Activated CD8-positive, alpha-beta T cell treated with anti-CD3 and anti-CD28 coated beads for 36 hours (primary cell): ENCODE measurements at regions not wholly inside any gene's neighbourhood (a gene's known extent, or its start where the extent isn't known, plus 50 kb on each side); places are given as distances from the start of the nearest gene placed in this dataset.

Experiments used
- ATAC-seq: fragments of 200-7000 bp; cut with Tn5 transposase; one replicate; pipeline ENCODE4 v1.10.0; 2021; ENCODE audit warnings: mild to moderate bottlenecking, moderate library complexity
- CTCF ChIA-PET: fragments of 350-600 bp; sonication (Branson Sonifier 250); formaldehyde crosslinking; loops from one replicate; lab custom pipeline; 2021; ENCODE audit warnings: antibody characterized with exemption; lab: Charles Lee
- POLR2A ChIA-PET: fragments of 350-600 bp; sonication (Branson Sonifier 250); formaldehyde crosslinking; loops from one replicate; lab custom pipeline; 2021; ENCODE audit warnings: antibody characterized with exemption; lab: Charles Lee
- DNase-seq: peaks from one replicate; pipeline ENCODE4 v3.0.0-alpha.2; 2020
- H3K27ac Mint-ChIP-seq: one replicate; pipeline ENCODE4 v1.8.0; 2021; ENCODE audit warnings: mild to moderate bottlenecking, mixed read lengths
- H3K27me3 Mint-ChIP-seq: one replicate; pipeline ENCODE4 v1.8.0; 2021; ENCODE audit warnings: mixed read lengths
- H3K36me3 Mint-ChIP-seq: one replicate; pipeline ENCODE4 v1.8.0; 2021; ENCODE audit warnings: low read depth, mixed read lengths
- H3K4me1 Mint-ChIP-seq: one replicate; pipeline ENCODE4 v1.8.0; 2021; ENCODE audit warnings: low read depth, mixed read lengths
- H3K4me3 Mint-ChIP-seq: one replicate; pipeline ENCODE4 v1.8.0; 2021; ENCODE audit warnings: mild to moderate bottlenecking, moderate library complexity, mixed read lengths
- H3K9me3 Mint-ChIP-seq: one replicate; pipeline ENCODE4 v1.8.0; 2021; ENCODE audit warnings: mixed read lengths
- CTCF ChIP-seq: fragments of 200-600 bp; IDR thresholded peaks from one replicate; pipeline ENCODE4 v1.8.0; 2022; ENCODE audit warnings: antibody characterized with exemption, mild to moderate bottlenecking
- intact Hi-C: fragments of 100-400 bp; cut with micrococcal nuclease; formaldehyde crosslinking; loops from one replicate; pipeline ENCODE4 v1.10.0; 2022

DNA sequence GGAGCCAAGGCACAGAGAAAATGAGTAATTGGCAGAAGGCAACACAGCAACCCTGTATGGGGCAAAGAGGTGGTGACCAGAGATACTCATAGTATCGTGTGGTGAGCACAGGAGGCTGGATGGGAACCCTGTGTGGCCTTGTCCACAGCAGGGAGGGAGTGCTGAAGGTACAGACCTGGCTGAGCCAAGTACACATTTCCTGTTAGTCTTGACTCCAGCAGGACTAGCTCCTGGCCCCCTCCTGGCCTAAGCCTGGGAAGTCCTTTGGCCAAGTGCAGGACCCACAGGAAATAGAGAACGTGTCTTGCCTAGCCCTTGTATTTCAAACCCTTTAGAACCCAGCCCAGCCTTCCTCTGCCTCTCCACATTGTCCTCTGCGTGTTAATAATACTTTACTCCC is 289.8 kb upstream of the PWP1 start:
- CTCF ChIA-PET = interaction anchor here (1.0 to 10.2 kb wide), 3 partner anchors 9 to 264 kb away, joined by 3 to 111 read pairs (median 4); a partner anchor contains a TSS
- H3K27me3 Mint-ChIP-seq = no peaks in the 10 kb centered on the region
- H3K36me3 Mint-ChIP-seq = peaks cover 3% of the 10 kb centered on the region
- DNase-seq (no peak), ATAC-seq (no peak)
- no peak overlapping the region for H3K4me3 Mint-ChIP-seq
- POLR2A ChIA-PET = no interaction called here
- H3K9me3 Mint-ChIP-seq = peaks cover 2% of the 10 kb centered on the region
- H3K4me1 Mint-ChIP-seq = peaks cover 72% of the 10 kb centered on the region
- no peak for TF ChIP-seq CTCF
- no peak overlapping the region for H3K27ac Mint-ChIP-seq
- intact Hi-C loops = no loop called here

GRCh38 chr12:107396991-107397390 is 288.6 kb upstream of the PWP1 start:
- peaks cover 3% of the 10 kb centered on the region for H3K36me3 Mint-ChIP-seq
- H3K4me1 Mint-ChIP-seq = peaks cover 69% of the 10 kb centered on the region
- ChIA-PET POLR2A (no interaction called here), CTCF (interaction anchor here (1.2 to 10.2 kb wide), 2 partner anchors 8 to 78 kb away, joined by 3 to 111 read pairs; a partner anchor contains a TSS)
- H3K27ac Mint-ChIP-seq = no peak overlapping the region
- H3K9me3 Mint-ChIP-seq = peaks cover 2% of the 10 kb centered on the region
- TF ChIP-seq CTCF = no peak
- ATAC-seq = no peak
- no peak overlapping the region for H3K4me3 Mint-ChIP-seq
- H3K27me3 Mint-ChIP-seq = no peaks in the 10 kb centered on the region
- intact Hi-C loops = no loop called here
- no peak for DNase-seq

DNA sequence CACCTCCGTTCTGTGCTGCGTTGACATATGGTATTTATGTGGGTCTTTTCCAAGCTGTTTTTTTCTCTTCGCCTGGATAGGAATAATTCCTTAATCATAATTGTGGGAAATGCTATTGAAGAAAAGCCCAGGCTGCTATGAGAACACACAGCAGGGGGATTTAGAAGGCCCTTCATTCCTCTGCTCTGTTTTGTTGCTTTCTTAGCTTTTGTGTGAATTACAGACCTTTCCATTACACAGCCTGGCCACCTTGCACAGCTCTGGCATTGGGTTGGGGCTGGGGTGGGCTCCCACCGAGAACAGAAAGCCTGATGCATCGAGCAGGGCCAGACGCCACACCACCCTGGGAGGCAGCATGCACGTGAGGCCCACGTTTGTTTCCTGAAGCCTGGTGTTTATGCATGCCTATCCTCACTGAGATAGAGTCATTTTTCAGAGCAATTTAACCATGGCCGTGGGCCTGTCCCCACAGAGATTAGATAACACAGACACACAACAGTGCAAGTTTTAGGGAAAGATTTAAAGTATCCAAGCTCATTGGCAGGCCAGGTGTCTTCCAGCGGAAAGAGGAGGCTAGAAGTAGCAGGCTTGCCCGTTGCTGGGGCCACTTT is 287.6 kb upstream of the PWP1 start:
- no peak overlapping the region for H3K27ac Mint-ChIP-seq
- POLR2A ChIA-PET = no interaction called here
- intact Hi-C loops = no loop called here

DNA sequence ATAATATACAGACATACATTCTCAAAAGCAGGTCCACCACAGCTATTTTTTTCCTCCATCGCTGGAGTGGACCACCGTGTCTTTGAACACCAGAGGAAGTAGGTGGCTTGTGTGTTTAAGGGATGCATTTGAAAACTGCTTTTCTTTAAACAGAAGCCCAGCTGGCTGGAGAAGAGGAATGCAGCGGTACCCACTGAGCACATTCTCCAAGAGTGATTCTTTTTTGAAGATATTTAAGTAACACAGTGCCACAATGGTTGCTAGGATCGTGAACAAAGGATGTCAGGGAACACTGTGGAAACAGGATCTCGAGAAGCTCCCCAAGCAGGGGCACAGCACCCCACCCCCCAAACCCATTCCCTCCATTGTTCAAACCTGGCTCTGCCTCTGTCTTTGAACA is 286.6 kb upstream of the PWP1 start:
- H3K4me1 Mint-ChIP-seq = peaks cover 59% of the 10 kb centered on the region
- no peak overlapping the region for H3K4me3 Mint-ChIP-seq

More for the DNA sequence above, 287.6 kb upstream of the PWP1 start:
- ATAC-seq (no peak), DNase-seq (no peak)
- Mint-ChIP-seq H3K4me1 (peaks cover 66% of the 10 kb centered on the region), H3K36me3 (peaks cover 3% of the 10 kb centered on the region), H3K4me3 (no peak overlapping the region), H3K27me3 (no peaks in the 10 kb centered on the region), H3K9me3 (peaks cover 2% of the 10 kb centered on the region)
- CTCF ChIA-PET = interaction anchor here (10.2 kb wide), 1 partner anchor 79 kb away, joined by 111 read pairs; a partner anchor contains a TSS
- no peak for TF ChIP-seq CTCF

More for the DNA sequence above, 286.6 kb upstream of the PWP1 start:
- TF ChIP-seq CTCF = no peak
- intact Hi-C loops = no loop called here
- peaks cover 2% of the 10 kb centered on the region for H3K9me3 Mint-ChIP-seq
- peaks cover 3% of the 10 kb centered on the region for H3K36me3 Mint-ChIP-seq
- H3K27me3 Mint-ChIP-seq = no peaks in the 10 kb centered on the region
- ATAC-seq = no peak
- ChIA-PET POLR2A (interaction anchor here (0.7 to 2.3 kb wide), 4 partner anchors 26 to 82 kb away, joined by 3 to 6 read pairs (median 3); no protein-coding TSS in a partner anchor), CTCF (interaction anchor here (9.5 to 10.2 kb wide), 2 partner anchors 80 to 266 kb away, joined by 111 to 134 read pairs; a partner anchor contains a TSS)
- DNase-seq = no peak
- H3K27ac Mint-ChIP-seq = no peak overlapping the region
